ENCODE measurements at regions not wholly inside any gene's neighbourhood (a gene's known extent, or its start where the extent isn't known, plus 50 kb on each side); places are given as distances from the start of the nearest gene placed in this dataset.

DNA sequence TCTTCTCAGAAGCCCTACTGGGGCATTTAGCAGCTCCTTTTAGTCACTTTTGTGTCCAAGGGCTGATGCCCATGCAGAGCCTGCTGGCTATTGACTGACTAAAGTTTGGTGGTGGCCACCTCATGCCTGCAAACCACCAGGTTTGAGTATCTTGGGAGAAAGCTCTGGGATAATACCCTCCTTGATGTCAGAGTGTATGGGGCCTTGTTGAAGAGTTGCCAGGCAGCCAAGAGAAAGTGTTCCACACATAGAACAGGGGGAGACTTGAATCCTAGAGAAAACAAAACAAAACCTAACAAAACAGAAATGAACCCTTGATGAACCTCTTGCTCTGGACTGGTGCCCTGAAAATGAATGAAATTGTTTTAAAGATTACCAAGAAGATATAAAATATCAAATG, 1024.6 kb downstream of the SORCS1 start:
- DNase-seq (ENCODE audit: low read depth) = peak; percentile 2
- H3K4me3 ChIP-seq (replicated peaks; ENCODE audit: low read depth, low read length) = no peak overlapping the region
- TF ChIP-seq, protein P1, sequence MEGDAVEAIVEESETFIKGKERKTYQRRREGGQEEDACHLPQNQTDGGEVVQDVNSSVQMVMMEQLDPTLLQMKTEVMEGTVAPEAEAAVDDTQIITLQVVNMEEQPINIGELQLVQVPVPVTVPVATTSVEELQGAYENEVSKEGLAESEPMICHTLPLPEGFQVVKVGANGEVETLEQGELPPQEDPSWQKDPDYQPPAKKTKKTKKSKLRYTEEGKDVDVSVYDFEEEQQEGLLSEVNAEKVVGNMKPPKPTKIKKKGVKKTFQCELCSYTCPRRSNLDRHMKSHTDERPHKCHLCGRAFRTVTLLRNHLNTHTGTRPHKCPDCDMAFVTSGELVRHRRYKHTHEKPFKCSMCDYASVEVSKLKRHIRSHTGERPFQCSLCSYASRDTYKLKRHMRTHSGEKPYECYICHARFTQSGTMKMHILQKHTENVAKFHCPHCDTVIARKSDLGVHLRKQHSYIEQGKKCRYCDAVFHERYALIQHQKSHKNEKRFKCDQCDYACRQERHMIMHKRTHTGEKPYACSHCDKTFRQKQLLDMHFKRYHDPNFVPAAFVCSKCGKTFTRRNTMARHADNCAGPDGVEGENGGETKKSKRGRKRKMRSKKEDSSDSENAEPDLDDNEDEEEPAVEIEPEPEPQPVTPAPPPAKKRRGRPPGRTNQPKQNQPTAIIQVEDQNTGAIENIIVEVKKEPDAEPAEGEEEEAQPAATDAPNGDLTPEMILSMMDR (IDR thresholded peaks at IDR 0.05; ENCODE audit: low read length, missing control alignments) = no peak

DNA sequence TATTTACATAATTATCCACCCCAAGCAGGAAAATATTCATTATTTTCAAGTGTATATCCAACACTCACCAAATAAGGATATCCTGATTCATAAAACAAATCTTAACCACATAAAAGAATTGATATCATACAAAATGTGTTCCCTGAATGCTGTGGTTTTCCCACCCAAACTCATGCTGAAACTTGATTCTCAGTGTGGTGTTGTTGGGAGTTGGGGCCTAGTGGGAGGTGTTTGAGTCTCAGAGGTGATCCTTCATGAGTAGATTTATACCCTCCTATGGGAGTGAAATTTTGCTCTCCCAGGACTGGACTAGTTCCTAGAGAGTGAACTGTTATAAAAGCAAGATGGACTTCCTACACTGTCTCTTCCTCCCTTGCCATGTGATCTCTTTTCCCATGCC, 1028.3 kb downstream of the SORCS1 start:
- TF ChIP-seq, protein P1 (IDR thresholded peaks at IDR 0.05; ENCODE audit: low read length, missing control alignments) = no peak
- no peak overlapping the region for H3K4me3 ChIP-seq (replicated peaks; ENCODE audit: low read depth, low read length)
- DNase-seq (ENCODE audit: low read depth) = no peak

DNA sequence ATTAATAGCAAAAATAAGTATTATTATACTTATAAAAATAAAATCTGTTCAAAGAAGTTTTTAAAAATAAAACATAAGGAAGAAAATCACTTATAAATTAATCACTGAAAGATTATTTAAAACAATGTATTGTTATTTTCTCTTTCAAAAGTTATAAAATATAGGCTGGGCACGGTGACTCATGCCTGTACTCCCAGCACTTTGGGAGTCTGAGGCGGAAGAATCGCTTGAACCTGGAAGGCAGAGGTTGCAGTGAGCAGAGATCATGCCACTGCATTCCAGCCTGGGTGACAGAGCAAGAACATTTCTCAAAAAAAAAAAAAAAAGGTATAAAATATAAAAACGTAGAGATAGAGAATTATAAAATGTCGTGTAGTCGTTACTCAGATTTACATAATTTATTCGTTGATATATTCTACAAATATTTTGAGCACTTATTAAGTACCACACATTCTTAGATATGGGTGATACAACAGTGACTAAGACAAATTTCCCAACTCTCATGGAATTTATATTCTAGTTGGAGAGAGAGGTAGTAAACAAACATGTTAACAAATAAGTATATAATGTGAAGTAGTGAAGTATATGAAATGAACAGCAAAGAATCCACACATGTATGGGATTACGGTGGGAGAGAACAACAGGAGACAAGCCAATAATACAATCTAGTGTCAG, 1030.0 kb downstream of the SORCS1 start:
- TF ChIP-seq, protein P1 (IDR thresholded peaks at IDR 0.05; ENCODE audit: low read length, missing control alignments) = no peak
- no peak overlapping the region for H3K4me3 ChIP-seq (replicated peaks; ENCODE audit: low read depth, low read length)
- no peak for DNase-seq (ENCODE audit: low read depth)

DNA sequence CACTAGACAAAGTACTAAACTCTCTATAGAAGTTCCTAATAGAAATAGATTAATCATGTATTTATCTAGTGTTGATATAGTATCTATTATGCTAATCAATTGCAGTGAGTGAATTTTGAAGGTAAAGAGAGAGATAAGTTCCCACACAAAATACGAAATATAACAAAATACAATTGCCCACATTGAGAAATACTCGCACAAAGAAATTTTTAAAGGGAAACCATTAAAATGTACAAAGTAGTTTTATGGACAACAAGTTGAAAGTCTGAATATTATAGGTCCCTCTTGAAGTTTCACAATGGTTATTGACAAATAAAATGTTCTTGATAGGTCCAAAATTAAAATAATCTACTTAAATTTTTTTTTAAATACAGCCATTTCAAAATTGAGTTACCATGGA, 1031.1 kb downstream of the SORCS1 start:
- no peak for DNase-seq (ENCODE audit: low read depth)
- TF ChIP-seq, protein P1 (IDR thresholded peaks at IDR 0.05; ENCODE audit: low read length, missing control alignments) = no peak
- no peak overlapping the region for H3K4me3 ChIP-seq (replicated peaks; ENCODE audit: low read depth, low read length)

GRCh38 chr10:106132956-106133355, 1031.5 kb downstream of the SORCS1 start:
- H3K4me3 ChIP-seq (replicated peaks; ENCODE audit: low read depth, low read length) = no peak overlapping the region
- TF ChIP-seq, protein P1 (IDR thresholded peaks at IDR 0.05; ENCODE audit: low read length, missing control alignments) = no peak
- DNase-seq (ENCODE audit: low read depth) = no peak

DNA sequence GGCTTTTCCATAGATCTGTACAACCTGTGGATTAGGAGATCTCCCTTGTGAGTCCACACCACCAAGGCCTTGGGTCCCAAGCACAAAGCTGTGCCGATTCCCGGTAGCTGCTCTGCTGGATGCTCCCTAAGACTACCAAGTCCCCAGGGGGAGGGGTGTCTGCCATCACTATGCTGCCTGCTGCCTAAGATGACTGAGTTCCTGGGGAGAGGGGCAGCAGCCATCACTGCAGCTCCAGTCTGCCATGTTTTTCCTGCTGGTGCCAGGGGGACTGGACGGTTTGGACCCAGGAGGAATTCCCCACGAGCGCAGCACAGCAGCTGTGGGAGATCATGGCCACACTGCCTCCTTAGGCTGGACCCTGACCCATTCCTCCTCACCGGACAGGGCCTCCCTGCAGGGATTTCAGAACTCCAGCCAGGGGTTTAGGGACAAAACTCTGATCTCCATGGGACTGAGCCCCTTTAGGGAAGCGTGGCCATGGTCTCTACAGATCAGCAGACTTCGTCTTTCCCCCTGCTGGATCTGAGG, 1049.8 kb downstream of the SORCS1 start:
- TF ChIP-seq, protein P1 (IDR thresholded peaks at IDR 0.05; ENCODE audit: low read length, missing control alignments) = no peak
- no peak for DNase-seq (ENCODE audit: low read depth)
- no peak overlapping the region for H3K4me3 ChIP-seq (replicated peaks; ENCODE audit: low read depth, low read length)

- peak; percentile 80 for DNase-seq (ENCODE audit: low read depth)
- TF ChIP-seq, protein P1 (IDR thresholded peaks at IDR 0.05; ENCODE audit: low read length, missing control alignments) = no peak
Observed at GRCh38 chr10:106111246-106111645, 1053.3 kb downstream of the SORCS1 start.

More at GRCh38 chr10:106111246-106111645, 1053.3 kb downstream of the SORCS1 start:
- no peak overlapping the region for H3K4me3 ChIP-seq (replicated peaks; ENCODE audit: low read depth, low read length)
